ENCODE measurements at regions not wholly inside any gene's neighbourhood (a gene's known extent, or its start where the extent isn't known, plus 50 kb on each side); places are given as distances from the start of the nearest gene placed in this dataset.

- TF ChIP-seq, protein P1, sequence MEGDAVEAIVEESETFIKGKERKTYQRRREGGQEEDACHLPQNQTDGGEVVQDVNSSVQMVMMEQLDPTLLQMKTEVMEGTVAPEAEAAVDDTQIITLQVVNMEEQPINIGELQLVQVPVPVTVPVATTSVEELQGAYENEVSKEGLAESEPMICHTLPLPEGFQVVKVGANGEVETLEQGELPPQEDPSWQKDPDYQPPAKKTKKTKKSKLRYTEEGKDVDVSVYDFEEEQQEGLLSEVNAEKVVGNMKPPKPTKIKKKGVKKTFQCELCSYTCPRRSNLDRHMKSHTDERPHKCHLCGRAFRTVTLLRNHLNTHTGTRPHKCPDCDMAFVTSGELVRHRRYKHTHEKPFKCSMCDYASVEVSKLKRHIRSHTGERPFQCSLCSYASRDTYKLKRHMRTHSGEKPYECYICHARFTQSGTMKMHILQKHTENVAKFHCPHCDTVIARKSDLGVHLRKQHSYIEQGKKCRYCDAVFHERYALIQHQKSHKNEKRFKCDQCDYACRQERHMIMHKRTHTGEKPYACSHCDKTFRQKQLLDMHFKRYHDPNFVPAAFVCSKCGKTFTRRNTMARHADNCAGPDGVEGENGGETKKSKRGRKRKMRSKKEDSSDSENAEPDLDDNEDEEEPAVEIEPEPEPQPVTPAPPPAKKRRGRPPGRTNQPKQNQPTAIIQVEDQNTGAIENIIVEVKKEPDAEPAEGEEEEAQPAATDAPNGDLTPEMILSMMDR (IDR thresholded peaks at IDR 0.05): no peak
- no peak for TF ChIP-seq POLR2A (IDR thresholded peaks at IDR 0.05)
These were observed 155.7 kb downstream of the INHBB start for GRCh38 chr2:120501591-120501990.
